ENCODE measurements at regions not wholly inside any gene's neighbourhood (a gene's known extent, or its start where the extent isn't known, plus 50 kb on each side); places are given as distances from the start of the nearest gene placed in this dataset.

DNA sequence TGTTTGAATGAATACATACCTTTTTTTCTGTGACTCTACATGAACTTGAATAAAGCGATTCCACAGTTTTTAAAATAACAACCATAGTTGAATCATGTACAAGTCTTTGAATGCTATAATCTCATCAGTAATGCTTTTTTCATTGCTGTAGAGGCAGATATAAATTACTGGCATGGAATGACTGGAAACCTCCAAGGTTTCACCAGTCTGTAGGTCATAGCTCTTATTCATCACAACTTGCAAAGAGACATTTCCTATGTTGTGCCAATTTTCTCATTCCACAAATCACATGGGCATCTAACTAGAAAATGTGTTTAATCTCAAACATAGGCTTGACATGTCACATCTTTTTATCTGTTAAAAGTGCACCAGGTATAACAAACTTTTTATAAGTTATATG lies 407.1 kb upstream of the KCNMB2 start:
- TF ChIP-seq, protein P1, sequence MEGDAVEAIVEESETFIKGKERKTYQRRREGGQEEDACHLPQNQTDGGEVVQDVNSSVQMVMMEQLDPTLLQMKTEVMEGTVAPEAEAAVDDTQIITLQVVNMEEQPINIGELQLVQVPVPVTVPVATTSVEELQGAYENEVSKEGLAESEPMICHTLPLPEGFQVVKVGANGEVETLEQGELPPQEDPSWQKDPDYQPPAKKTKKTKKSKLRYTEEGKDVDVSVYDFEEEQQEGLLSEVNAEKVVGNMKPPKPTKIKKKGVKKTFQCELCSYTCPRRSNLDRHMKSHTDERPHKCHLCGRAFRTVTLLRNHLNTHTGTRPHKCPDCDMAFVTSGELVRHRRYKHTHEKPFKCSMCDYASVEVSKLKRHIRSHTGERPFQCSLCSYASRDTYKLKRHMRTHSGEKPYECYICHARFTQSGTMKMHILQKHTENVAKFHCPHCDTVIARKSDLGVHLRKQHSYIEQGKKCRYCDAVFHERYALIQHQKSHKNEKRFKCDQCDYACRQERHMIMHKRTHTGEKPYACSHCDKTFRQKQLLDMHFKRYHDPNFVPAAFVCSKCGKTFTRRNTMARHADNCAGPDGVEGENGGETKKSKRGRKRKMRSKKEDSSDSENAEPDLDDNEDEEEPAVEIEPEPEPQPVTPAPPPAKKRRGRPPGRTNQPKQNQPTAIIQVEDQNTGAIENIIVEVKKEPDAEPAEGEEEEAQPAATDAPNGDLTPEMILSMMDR (IDR thresholded peaks at IDR 0.05): no peak
- no peak for TF ChIP-seq POLR2A (IDR thresholded peaks at IDR 0.05)

Data from adrenal gland (tissue), 5 donors.